NCI-H1694 treated with DMSO at 0.1 percent for 48 hours (cell line): ENCODE measurements at regions not wholly inside any gene's neighbourhood (a gene's known extent, or its start where the extent isn't known, plus 50 kb on each side); places are given as distances from the start of the nearest gene placed in this dataset.
"Not testable (repeated sequence)": the region's sequence is repeated elsewhere in the genome, so short reads cannot be mapped to it uniquely, and the experiment has no call there.

Experiments
- DNase-seq: peaks from one replicate; lab custom pipeline; 2025; lab: John Stamatoyannopoulos, UW

DNA sequence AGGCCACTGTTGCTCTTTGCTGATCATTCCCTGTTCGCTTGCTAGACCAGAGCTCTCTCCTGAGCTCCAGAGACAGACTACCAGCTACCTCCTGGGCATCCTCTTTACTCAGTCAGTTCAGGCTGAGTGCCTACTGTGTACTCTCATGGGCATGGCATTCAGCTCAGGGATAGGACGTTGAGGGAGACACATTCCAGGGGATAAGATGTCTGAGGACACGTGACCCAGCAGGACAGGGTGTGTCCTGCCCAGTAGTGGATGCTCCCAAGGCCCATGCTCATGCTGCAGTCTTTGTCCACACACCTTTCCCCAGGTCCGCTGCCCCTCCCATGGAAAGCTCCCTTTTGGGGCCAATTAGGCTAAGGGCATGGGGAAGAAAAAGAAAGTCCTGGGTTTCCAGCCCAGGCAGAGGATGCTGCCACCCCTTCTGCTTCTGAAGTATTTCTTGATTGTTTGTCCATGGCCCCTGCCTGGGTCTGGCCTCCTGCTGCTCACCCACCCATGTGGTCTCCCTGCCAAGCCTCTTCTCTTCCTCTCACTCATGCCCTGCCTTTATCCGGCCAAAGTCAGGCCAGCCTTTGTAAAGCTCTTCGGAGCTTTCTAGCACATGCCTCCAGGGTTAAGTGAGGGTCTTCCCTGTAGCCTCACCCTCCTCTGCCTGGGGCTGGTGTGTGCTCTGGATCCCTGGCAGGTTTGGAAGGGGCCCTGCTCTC is 60.5 kb upstream of the PITX1 start:
- DNase-seq, result no peak

GRCh38 chr5:135093483-135093882 is 59.5 kb upstream of the PITX1 start:
- DNase-seq, result not testable (repeated sequence)

- no peak for DNase-seq
Observed at GRCh38 chr5:135092476-135092875, 58.4 kb upstream of the PITX1 start.

GRCh38 chr5:135091286-135091685 is 57.3 kb upstream of the PITX1 start:
- no peak for DNase-seq

DNA sequence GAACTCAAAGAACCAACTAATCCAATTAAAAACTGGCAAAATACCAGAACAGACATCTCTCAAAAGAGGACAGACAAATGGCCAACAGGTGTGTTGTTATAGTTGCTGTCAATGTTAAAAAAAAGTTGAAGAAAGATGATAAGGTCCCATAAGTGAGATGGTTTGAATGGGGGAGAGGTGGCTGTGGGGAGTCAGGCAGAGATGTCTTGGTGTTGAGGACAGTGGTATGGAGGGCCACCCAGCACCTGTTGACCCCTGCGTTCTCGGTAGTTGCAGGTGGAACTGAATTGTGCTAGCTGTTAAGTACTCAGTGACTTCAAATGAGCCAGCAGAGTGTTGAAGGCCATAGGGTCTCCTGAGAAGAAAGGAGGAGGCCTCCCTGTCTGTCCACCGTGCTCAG is 55.9 kb upstream of the PITX1 start:
- DNase-seq, result no peak

- no peak for DNase-seq
Observed at GRCh38 chr5:135088911-135089310, 54.9 kb upstream of the PITX1 start.

- DNase-seq, result no peak
Observed at GRCh38 chr5:135087950-135088349, 53.9 kb upstream of the PITX1 start.

DNA sequence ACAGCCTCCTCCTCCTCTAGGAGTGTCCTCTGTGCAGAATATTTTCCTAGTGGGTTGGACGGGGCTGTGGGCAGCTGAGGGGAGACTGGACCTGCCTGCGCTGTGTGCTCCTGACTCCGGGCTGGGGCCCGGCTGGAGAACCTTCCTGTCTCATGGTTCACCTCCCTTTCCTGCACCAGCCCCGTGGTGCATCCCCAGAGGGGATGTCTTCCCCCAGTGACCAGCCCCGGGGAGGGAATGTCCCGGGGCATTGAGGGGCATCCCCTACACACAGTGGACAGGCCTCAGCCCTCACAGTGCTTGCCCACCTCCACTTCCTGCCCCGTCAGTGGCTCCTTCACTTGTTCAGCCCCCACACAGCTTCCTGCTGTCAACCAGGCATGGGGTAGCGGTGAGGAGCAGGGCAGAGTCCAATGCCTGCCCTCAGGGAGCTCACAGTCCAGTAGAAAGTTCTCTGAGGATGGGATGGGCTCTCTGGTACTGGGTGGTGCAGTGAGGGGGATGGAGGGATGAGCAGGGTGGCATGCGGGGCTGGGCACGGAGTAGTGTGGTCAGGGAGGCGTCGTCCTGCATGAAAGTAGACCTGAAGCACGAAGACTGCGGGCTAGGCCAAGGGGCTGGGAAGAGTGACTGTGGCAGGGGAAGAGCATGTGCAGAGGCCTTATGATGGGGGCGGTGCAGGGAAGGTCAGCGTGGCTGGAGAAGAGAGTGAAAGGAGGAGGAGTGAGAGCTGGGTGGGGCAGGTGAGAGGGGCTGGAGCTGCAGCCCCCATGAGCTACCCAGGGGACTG is 52.1 kb upstream of the PITX1 start:
- DNase-seq, result no peak

GRCh38 chr5:135085133-135085935 is 51.3 kb upstream of the PITX1 start:
- no peak for DNase-seq
